Neural cell (in vitro differentiated cells): ENCODE measurements at regions not wholly inside any gene's neighbourhood (a gene's known extent, or its start where the extent isn't known, plus 50 kb on each side); places are given as distances from the start of the nearest gene placed in this dataset.

ENCODE experiments used
- H2AFZ ChIP-seq: fragments of 200-600, 300-800 bp; sonication (generic), shearing (Covaris generic); 2 replicates; pipeline ENCODE4 v1.6.0; 2014; ENCODE audit warnings: low read depth, mild to moderate bottlenecking, antibody characterized with exemption, low read length, moderate library complexity
- H3F3A ChIP-seq: fragments of 200-600 bp; shearing (Covaris generic); 2 replicates; pipeline ENCODE4 v1.6.1; 2016; ENCODE audit warnings: mild to moderate bottlenecking, moderate library complexity, mixed read lengths, antibody characterized with exemption, low read length; ENCODE audit not compliant: insufficient read depth, poor library complexity, severe bottlenecking
- H3K27ac ChIP-seq: fragments of 200-600, 300-800 bp; sonication (generic), shearing (Covaris generic); 2 replicates; pipeline ENCODE4 v1.5.1; 2014; ENCODE audit warnings: mild to moderate bottlenecking, low read length, moderate library complexity
- H3K27me3 ChIP-seq: fragments of 300-800, 200-600 bp; sonication (generic), shearing (Covaris generic); 2 replicates; pipeline ENCODE4 v1.6.0; 2014; ENCODE audit warnings: mild to moderate bottlenecking, low read depth, low read length, moderate library complexity; ENCODE audit not compliant: insufficient read depth
- H3K36me3 ChIP-seq: fragments of 300-800, 200-600 bp; sonication (generic), shearing (Covaris generic); 2 replicates; pipeline ENCODE4 v1.5.1; 2014; ENCODE audit warnings: mild to moderate bottlenecking, antibody characterized with exemption, low read length, moderate library complexity; ENCODE audit not compliant: insufficient read depth
- H3K4me2 ChIP-seq: fragments of 300-800, 200-600 bp; sonication (generic), shearing (Covaris generic); 2 replicates; pipeline ENCODE4 v1.6.0; 2014; ENCODE audit warnings: mild to moderate bottlenecking, low read length
- H3K4me3 ChIP-seq: fragments of 300-800, 200-600 bp; sonication (generic), shearing (Covaris generic); 2 replicates; pipeline ENCODE4 v1.5.1; 2014; ENCODE audit warnings: mild to moderate bottlenecking, low read length, moderate library complexity
- H3K79me2 ChIP-seq: fragments of 200-600 bp; shearing (Covaris generic); replicated peaks from 2 replicates; pipeline ENCODE4 v1.6.0; 2014; ENCODE audit warnings: mild to moderate bottlenecking, low read length, moderate library complexity; ENCODE audit not compliant: insufficient read depth
- H3K9ac ChIP-seq: fragments of 300-800, 200-600 bp; sonication (generic), shearing (Covaris generic); 2 replicates; pipeline ENCODE4 v1.6.1; 2016; ENCODE audit warnings: mild to moderate bottlenecking, low read length, mixed read lengths
- H3K9me2 ChIP-seq: fragments of 200-600 bp; shearing (Covaris generic); 2 replicates; pipeline ENCODE4 v1.6.1; 2016; ENCODE audit warnings: mild to moderate bottlenecking, low read length, mixed read lengths; ENCODE audit not compliant: insufficient read depth
- H3K9me3 ChIP-seq: fragments of 200-600, 300-800 bp; sonication (generic), shearing (Covaris generic); 2 replicates; pipeline ENCODE4 v1.6.1; 2016; ENCODE audit warnings: mild to moderate bottlenecking, mixed run types, low read length, moderate library complexity, mixed read lengths
- H4K20me1 ChIP-seq: fragments of 200-600 bp; shearing (Covaris generic); 2 replicates; pipeline ENCODE4 v1.6.1; 2016; ENCODE audit warnings: mild to moderate bottlenecking, mixed run types; ENCODE audit not compliant: insufficient read depth
- CTCF ChIP-seq: fragments of 450-650 bp; IDR thresholded peaks from 2 replicates; pipeline ENCODE4 v1.5.1; 2014; ENCODE audit warnings: antibody characterized with exemption, mild to moderate bottlenecking, moderate library complexity; ENCODE audit not compliant: poor library complexity, severe bottlenecking
- MXI1 ChIP-seq: fragments of 450-650 bp; conservative IDR thresholded peaks from 2 replicates; pipeline ENCODE4 v1.6.1; 2014; ENCODE audit warnings: antibody characterized with exemption, mild to moderate bottlenecking; ENCODE audit not compliant: poor library complexity, severe bottlenecking
- POLR2AphosphoS5 ChIP-seq: IDR thresholded peaks from 2 replicates; pipeline ENCODE4 v1.6.1; 2012
- RAD21 ChIP-seq: fragments of 450-650 bp; conservative IDR thresholded peaks from 2 replicates; pipeline ENCODE4 v1.6.1; 2014; ENCODE audit warnings: antibody characterized with exemption, mild to moderate bottlenecking, moderate library complexity
- REST ChIP-seq: IDR thresholded peaks from 2 replicates; pipeline ENCODE4 v1.6.1; 2012; ENCODE audit warnings: borderline replicate concordance
- SMC3 ChIP-seq: fragments of 450-650 bp; conservative IDR thresholded peaks from 2 replicates; pipeline ENCODE4 v1.6.1; 2014; ENCODE audit warnings: antibody characterized with exemption, mild to moderate bottlenecking, moderate library complexity; ENCODE audit not compliant: poor library complexity
- TAF1 ChIP-seq: IDR thresholded peaks from 2 replicates; pipeline ENCODE4 v1.6.1; 2012; ENCODE audit warnings: low read depth

GRCh38 chr6:6705915-6706675 is 117.6 kb downstream of the LY86 start:
- TF ChIP-seq POLR2AphosphoS5: no peak
- no peak for TF ChIP-seq MXI1
- no peak for TF ChIP-seq REST
- no peak for TF ChIP-seq RAD21
- no peak for TF ChIP-seq CTCF
- TF ChIP-seq SMC3: no peak
- Histone ChIP-seq H3K4me3 (no peak overlapping the region), H3K9me3 (no peaks in the 10 kb centered on the region), H3K9me2 (no peaks in the 10 kb centered on the region), H3K27me3 (no peaks in the 10 kb centered on the region), H3F3A (no peaks in the 10 kb centered on the region), H3K79me2 (no peaks in the 10 kb centered on the region), H3K36me3 (no peaks in the 10 kb centered on the region), H3K27ac (no peak overlapping the region), H3K4me2 (no peak overlapping the region), H3K9ac (no peak overlapping the region), H4K20me1 (no peaks in the 10 kb centered on the region), H2AFZ (no peak overlapping the region)

- no peaks in the 10 kb centered on the region for H3K9me2 ChIP-seq
- no peak overlapping the region for H3K4me3 ChIP-seq
- TF ChIP-seq CTCF (no peak), RAD21 (no peak), REST (no peak), SMC3 (no peak), MXI1 (no peak), POLR2AphosphoS5 (no peak), TAF1 (no peak)
- H3K27me3 ChIP-seq: no peaks in the 10 kb centered on the region
- H4K20me1 ChIP-seq: no peaks in the 10 kb centered on the region
- no peaks in the 10 kb centered on the region for H3K79me2 ChIP-seq
- H3K27ac ChIP-seq: no peak overlapping the region
- H3K9me3 ChIP-seq: no peaks in the 10 kb centered on the region
- H3K36me3 ChIP-seq: no peaks in the 10 kb centered on the region
- no peak overlapping the region for H3K4me2 ChIP-seq
- H3K9ac ChIP-seq: no peak overlapping the region
- H2AFZ ChIP-seq: no peak overlapping the region
- H3F3A ChIP-seq: no peaks in the 10 kb centered on the region
Observed at GRCh38 chr6:6707143-6707542, 118.6 kb downstream of the LY86 start.
